Right renal pelvis (tissue), 4 donors: ENCODE measurements at regions not wholly inside any gene's neighbourhood (a gene's known extent, or its start where the extent isn't known, plus 50 kb on each side); places are given as distances from the start of the nearest gene placed in this dataset.

Experiments
- DNase-seq, 4 donors: peaks; one replicate each; pipeline ENCODE4 v3.0.0-alpha.2; 2013; ENCODE audit warnings: low read depth in 4 of 4, low spot score in 3 of 4, missing footprints in 1 of 4

DNA sequence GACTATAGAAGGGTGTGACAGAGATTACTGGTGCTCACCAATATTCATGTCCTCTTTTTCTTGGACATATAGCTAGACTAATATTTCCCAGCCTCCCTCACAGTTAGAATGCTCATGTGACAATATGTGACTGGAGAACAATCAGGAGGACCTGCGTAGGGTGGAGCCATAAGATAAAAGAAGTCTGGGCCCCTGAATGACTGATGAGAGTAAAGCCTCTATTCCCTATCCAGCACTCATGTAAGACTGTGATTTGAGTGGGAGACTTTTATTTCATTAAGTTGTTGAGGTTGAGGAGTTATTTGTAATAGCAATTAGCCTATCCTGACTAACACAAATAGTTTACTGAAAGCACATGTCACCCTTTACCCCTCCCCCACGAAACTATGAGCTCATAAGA is 1247.1 kb upstream of the TENM4 start:
- no peak for DNase-seq

DNA sequence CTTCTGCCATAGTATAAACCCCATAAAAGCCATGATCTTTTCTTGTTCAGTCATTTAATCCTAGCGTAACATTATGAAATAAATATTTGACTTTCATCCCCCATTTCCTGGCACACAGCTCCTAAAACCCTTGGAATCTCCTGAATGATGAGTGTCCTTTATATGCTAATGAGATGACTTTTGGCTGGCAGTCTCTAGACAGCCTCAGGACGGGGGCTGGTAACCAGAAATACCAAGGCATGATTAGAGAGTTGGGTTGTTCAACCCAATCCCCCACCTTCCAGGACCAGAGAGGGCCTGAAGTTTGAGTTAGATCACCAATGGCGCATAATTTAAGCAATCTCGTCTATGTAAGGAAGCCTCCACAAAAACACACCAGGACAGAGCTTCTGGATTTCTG is 1246.1 kb upstream of the TENM4 start:
- DNase-seq = no peak

DNA sequence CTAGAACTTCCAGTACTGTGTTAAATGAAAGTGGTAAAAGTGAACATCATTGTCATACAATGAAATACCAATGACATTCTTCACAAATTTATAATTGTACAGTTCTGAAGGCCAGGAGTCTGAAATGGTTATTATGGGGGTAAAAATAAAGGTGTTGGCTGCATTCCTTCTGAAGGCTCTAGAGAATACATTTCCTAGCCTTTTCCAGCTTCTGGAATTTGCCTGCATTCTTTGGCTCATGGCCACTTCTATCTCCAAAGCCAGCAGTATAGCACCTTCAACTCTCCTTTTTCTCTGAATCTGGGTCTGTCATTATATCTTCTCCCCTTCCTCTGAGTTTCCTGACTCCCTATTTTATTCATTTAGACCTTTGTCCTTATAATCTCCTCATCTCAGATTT is 1232.7 kb upstream of the TENM4 start:
- DNase-seq = no peak

DNA sequence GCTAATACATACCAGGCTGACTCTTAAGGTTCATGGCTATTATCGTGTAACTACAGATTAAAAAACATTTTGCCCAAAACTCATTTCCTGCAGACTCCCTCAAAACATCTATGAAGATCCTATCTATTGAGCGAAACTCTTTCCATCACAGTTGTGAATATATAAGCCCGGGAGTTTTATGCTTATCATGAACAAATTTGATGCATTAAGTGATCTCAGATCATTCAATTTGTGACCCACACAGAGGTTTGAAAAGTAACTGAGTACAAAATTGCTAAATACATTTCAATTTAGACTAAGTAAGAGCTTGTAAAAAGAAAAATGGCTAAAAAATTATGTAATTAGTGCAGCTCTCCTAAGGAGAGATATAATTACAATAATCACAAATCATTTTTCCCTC is 1228.8 kb upstream of the TENM4 start:
- no peak for DNase-seq

DNA sequence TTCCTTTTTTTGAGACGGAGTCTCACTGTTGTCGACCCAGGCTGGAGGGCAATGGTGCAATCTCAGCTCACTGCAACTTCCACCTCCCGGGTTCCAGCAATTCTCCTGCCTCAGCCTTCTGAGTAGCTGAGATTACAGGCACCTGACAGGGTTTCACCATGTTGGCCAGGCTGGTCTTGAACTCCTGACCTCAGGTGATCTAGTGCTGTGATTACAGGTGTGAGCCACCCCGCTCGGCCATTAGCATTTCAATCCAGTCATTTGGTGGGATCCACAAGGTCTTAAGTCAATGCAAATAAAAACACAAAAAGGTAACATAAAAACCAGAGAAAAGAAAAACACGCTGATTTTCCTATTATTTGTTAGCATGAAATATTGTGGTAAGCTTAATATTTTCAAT is 1227.2 kb upstream of the TENM4 start:
- no peak for DNase-seq

DNA sequence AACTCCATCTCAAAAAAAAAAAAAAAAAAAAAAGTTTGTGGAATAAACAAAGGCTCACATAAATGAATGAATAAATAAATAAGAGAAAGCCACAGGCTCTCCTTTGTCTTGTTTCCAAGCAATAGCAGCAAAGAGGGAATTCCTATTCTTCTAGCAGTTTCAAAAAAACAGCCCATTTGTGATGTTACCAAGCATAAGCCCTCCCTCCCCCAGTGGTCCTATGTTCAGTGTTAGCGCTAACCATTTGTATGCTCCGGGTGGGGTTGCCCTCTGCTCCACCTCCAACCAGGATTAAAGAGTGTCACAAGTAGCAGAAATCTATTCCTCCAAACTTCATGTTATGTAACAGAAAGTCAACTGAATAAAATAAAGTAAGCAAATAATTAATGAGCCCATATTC is 1215.0 kb upstream of the TENM4 start:
- DNase-seq = no peak

- DNase-seq = no peak
These were observed 1210.1 kb upstream of the TENM4 start for GRCh38 chr11:80650966-80651365.

DNA sequence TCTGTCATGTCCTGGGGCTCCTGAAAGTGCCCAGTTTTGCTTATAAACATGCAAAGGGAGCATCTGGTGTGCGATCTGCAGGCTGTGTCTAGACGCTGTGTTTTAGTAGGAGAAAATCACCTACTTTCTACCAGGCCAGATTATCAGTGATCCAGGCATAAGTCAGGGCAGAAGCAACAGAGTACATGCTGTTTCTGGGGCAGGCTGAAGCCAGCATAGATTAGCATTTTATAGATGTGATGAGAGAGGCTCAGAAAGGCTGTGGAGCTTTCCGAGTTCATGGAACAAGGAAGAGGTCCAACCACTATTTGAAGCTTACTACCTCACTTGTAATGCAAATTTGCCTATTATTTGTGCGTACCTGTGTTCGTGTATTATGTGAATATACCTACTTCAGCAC is 1208.4 kb upstream of the TENM4 start:
- DNase-seq = no peak

GRCh38 chr11:80638296-80638695 is 1197.5 kb upstream of the TENM4 start:
- no peak for DNase-seq

- no peak for DNase-seq
These were observed 1196.7 kb upstream of the TENM4 start for GRCh38 chr11:80637571-80637970.

DNA sequence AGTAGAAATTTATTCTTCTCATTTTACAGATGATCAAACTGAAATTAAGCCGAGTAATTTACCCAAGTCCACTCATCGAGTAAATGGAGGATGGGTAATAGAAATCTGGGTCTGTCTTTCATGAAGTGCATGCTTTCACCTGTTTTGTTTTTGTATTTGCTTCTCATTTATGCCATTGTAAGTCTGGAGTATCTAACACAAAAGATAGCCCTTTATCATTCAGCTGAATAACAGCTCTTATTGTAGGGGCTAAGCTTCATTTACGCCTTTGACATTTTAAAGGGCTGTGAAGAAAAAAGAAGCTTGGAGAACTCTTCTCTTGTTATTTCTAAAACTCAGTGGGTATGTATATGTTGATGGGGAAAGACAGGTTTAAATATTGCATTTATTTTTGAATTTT is 1196.2 kb upstream of the TENM4 start:
- no peak for DNase-seq

GRCh38 chr11:80635178-80635577 is 1194.3 kb upstream of the TENM4 start:
- no peak for DNase-seq

- DNase-seq = no peak
These were observed 1191.9 kb upstream of the TENM4 start for GRCh38 chr11:80632691-80633090.

GRCh38 chr11:80632156-80632555 is 1191.3 kb upstream of the TENM4 start:
- no peak for DNase-seq

DNA sequence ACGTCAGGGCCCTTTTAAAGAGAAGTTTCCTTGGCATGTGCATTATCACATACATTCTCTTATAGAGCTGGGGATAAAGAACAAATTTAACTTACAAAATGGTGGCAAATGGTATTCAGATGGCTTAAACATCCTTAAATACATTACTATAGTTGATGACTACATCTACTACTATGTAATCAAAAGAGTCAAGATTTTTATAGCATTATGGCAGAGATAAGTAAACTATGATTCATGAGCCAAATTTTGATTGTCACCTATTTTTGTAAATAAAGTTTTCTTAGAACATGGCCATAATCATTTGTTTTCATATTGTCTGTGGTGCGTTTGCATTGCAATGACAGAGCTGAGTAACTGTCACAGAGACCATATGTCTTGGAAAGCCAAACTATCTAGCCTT is 1188.6 kb upstream of the TENM4 start:
- no peak for DNase-seq

DNA sequence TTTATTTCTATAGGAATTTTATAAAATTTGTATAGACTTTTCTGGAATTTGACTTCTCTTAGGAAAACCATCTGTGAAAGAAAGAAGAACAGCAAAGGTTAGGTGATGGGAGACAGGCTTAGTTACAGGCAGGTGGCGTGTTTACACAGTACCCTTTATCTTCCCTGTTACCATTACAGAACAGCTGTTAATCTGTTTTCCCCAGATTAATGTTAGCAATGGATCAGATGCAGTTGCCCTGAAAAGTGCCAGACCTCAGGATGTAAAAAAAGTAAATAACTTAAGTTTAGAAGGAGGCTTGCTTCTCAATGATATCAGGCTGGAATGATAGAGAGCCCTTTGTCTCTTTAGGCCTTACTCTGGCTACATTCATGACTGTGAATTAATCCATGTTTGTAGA is 1186.5 kb upstream of the TENM4 start:
- no peak for DNase-seq

DNA sequence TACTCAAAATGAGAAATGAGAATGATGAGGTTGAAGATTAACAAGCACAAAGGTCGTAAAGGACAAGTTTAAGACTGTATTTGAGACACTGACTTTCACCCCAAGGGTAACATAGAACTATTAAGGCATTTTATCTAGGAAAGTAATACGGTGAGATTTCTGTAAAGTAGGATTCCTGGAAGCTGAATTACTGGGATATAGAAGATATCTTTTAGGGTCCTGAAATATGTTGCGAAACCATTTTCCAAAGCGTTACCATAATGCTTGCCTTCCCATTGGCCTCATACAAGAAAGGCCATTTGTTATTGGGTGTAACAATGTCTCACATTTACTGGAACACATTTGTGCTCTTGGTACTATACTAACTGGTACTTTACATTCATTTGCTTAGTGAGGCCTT is 1185.9 kb upstream of the TENM4 start:
- no peak for DNase-seq

GRCh38 chr11:80625563-80625962 is 1184.7 kb upstream of the TENM4 start:
- DNase-seq = no peak

GRCh38 chr11:80621871-80622270 is 1181.0 kb upstream of the TENM4 start:
- no peak for DNase-seq

- no peak for DNase-seq
These were observed 1180.0 kb upstream of the TENM4 start for GRCh38 chr11:80620867-80621266.

- DNase-seq = no peak
These were observed 1176.3 kb upstream of the TENM4 start for GRCh38 chr11:80617156-80617555.

- DNase-seq = no peak
These were observed 1175.4 kb upstream of the TENM4 start for GRCh38 chr11:80616070-80616800.

- DNase-seq = no peak
These were observed 1172.8 kb upstream of the TENM4 start for GRCh38 chr11:80613655-80614054.
